Stimulated activated CD4-positive, alpha-beta T cell treated with anti-CD3 and anti-CD28 coated beads, Interleukin-4, amount 100 ng/mL, for 48 hours (primary cell): ENCODE measurements at regions not wholly inside any gene's neighbourhood (a gene's known extent, or its start where the extent isn't known, plus 50 kb on each side); places are given as distances from the start of the nearest gene placed in this dataset.

Source experiments
- DNase-seq, 2 donors: peaks; one replicate each; pipeline ENCODE4 v3.0.0-alpha.2; 2020; ENCODE audit warnings: low read depth in 2 of 2

GRCh38 chr4:8774071-8774470 is 97.6 kb downstream of the HMX1 start:
- DNase-seq = no peak

- DNase-seq = no peak
These were observed 98.3 kb downstream of the HMX1 start for GRCh38 chr4:8773124-8773931.

GRCh38 chr4:8772499-8773123 is 99.0 kb downstream of the HMX1 start:
- DNase-seq = no peak

GRCh38 chr4:8771666-8772065 is 100.0 kb downstream of the HMX1 start:
- DNase-seq = no peak

- DNase-seq = no peak
These were observed 100.4 kb downstream of the HMX1 start for GRCh38 chr4:8771258-8771590.

GRCh38 chr4:8770518-8771257 is 101.0 kb downstream of the HMX1 start:
- DNase-seq = no peak

- DNase-seq = no peak
These were observed 101.8 kb downstream of the HMX1 start for GRCh38 chr4:8769645-8770517.

GRCh38 chr4:8768357-8768999 is 103.2 kb downstream of the HMX1 start:
- DNase-seq = no peak

- DNase-seq = no peak
These were observed 105.0 kb downstream of the HMX1 start for GRCh38 chr4:8766610-8767009.

GRCh38 chr4:8765631-8766590 is 105.7 kb downstream of the HMX1 start:
- DNase-seq = no peak

- no peak for DNase-seq
These were observed 106.6 kb downstream of the HMX1 start for GRCh38 chr4:8765084-8765483.

GRCh38 chr4:8763966-8764901 is 107.4 kb downstream of the HMX1 start:
- no peak for DNase-seq

- no peak for DNase-seq
These were observed 108.5 kb downstream of the HMX1 start for GRCh38 chr4:8762951-8763735.

GRCh38 chr4:8762356-8762755 is 109.3 kb downstream of the HMX1 start:
- DNase-seq = no peak

GRCh38 chr4:8761824-8762205 is 109.8 kb downstream of the HMX1 start:
- DNase-seq = no peak

- DNase-seq = no peak
These were observed 110.3 kb downstream of the HMX1 start for GRCh38 chr4:8761167-8761823.

- DNase-seq = no peak
These were observed 111.1 kb downstream of the HMX1 start for GRCh38 chr4:8760561-8760960.

GRCh38 chr4:8759987-8760386 is 111.7 kb downstream of the HMX1 start:
- DNase-seq = no peak
